SKM-1 (cell line): ENCODE measurements at regions not wholly inside any gene's neighbourhood (a gene's known extent, or its start where the extent isn't known, plus 50 kb on each side); places are given as distances from the start of the nearest gene placed in this dataset.

ENCODE experiments used
- DNase-seq: peaks from one replicate; lab custom pipeline; 2025; ENCODE audit not compliant: unreplicated experiment; lab: John Stamatoyannopoulos, UW

GRCh38 chr6:12381587-12381986 lies 91.4 kb downstream of the EDN1 start:
- no peak for DNase-seq

- DNase-seq: no peak
Measured at GRCh38 chr6:12383448-12383847, 93.3 kb downstream of the EDN1 start.

DNA sequence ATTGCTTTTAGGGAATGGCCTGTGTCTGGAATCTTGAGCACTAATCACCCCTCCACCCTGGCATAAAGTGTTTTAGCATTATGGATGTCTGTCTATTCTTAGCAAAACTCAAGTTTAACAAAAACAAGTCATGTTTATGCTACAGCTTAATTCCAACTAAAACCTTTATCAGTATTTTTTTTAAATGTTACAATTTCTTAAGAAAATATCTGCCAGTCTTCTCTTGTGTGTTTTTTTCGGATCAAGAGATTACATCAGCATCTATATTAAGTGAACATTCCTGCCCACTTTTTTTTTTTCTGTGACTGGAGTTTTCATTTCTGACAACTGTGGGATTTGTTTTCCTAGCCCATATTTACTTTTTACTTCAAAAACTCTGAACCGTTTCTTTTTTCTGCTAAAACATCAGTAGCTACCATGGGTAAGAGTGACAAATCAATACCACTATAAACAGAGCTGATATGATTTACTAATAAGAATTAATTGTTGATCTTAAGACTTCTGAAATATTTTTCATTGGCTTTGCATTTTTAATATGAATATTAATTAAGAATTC lies 94.3 kb downstream of the EDN1 start:
- no peak for DNase-seq

DNA sequence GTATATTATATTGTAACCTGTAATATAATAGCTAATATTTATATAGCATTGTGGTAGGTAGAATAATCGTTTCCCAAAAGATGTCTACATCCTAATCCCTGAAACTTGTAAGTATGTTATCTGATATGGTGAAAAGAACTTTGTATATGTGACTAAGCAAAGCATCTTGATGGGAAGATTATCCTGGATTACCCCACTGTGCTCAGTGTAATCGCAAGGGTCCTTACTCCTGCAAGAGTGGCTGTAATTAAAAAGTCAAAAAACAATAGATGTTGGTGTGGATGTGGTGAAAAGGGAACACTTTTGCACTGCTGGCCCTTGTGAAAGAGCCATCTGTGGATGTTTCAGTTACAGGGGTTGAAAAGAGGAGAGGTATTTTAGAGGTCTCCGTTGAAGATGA lies 95.2 kb downstream of the EDN1 start:
- DNase-seq: no peak

DNA sequence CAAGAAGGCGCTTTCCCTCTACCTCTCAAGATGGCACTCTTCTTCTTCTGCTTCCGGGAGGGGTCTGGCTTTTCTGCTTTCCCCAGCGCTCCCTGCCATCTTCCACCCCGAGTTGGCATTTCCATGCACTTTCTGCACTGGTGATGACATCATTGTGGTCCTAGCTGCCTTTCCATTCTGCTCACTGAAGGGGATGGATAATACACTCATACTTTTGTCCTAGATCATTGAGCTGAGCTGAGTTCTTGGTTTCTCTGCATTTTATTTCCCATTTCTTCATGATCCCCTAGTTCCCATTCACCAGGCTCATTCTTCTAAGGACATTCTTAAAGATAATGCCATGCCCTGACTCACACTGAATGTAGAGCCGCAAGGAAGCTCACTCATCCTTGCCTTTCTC lies 96.7 kb downstream of the EDN1 start:
- DNase-seq: no peak

- no peak for DNase-seq
Measured at GRCh38 chr6:12391472-12391871, 101.3 kb downstream of the EDN1 start.

- no peak for DNase-seq
Measured at GRCh38 chr6:12392490-12392889, 102.3 kb downstream of the EDN1 start.

GRCh38 chr6:12393100-12393499 lies 102.9 kb downstream of the EDN1 start:
- no peak for DNase-seq

GRCh38 chr6:12394170-12394569 lies 104.0 kb downstream of the EDN1 start:
- no peak for DNase-seq

DNA sequence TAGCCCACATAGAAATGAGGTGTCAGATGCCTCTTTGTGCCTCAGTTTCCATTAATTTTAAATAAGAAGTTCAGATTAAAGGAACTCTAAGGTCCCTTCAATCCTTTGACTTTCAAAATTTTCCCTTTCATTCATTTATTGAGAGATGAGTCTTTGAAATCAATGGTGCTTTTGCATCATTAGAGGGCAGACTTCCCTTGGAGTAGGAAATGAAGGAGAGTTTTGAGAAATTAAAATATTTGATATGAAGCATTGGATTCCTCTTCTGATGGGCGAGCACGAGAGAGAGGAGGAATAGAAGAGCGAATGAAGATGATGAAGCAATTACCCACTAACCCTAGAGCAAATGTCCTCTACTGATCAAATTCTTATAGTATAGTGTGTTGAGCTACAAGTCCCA lies 105.7 kb downstream of the EDN1 start:
- DNase-seq: no peak

DNA sequence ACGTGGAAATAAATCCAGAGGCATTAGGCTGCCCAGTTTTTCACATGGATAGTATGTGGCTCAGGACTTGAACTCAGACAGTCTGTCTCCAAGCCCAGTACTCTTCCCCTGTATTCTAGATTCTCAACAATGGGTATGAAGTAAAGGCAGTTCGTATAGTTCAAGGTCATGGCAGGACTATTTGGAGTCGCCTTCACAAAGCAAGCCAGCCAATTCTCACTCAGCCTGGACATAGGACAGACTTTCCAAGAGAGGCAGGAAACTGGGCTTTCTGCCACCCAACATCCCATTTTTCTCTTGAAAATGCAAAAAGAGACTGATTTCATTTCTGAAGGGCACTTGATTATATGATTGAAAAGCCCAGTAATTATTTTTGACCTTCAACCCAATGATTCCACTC lies 111.0 kb downstream of the EDN1 start:
- DNase-seq: no peak

GRCh38 chr6:12403201-12403826 lies 113.2 kb downstream of the EDN1 start:
- DNase-seq: no peak

DNA sequence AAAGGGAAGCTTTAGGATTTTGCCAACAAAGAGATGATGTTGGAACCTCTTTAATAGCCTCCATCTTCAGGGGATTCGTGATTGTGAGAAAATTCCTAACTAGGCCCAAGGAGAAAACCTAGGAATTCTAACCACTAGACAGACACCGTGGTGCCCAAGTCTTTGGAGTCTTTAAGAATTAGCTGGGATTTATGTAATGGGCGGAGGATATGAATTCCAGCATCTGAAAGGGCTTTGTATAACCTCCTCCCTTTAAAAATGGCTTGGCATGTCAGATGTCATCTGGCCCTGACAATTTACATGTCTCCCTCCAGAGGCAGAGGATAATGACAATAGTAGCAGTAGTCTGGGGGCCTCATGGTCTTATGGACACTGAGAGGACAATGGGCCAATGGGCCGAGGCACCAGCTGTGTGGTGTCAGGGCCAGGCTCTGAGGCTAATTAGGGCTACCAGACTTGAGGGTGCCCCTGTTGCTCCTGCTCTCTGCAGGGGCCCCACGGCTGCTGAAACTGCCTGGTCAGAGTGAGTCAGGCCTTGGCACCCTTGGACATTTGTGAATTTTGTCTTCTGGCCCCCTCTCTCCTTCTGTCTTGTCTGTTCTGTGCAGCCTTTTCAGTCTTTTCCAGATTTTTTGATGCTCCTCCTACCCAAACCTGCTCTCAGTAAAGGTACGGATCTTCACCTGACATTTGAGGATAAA lies 113.9 kb downstream of the EDN1 start:
- DNase-seq: no peak

DNA sequence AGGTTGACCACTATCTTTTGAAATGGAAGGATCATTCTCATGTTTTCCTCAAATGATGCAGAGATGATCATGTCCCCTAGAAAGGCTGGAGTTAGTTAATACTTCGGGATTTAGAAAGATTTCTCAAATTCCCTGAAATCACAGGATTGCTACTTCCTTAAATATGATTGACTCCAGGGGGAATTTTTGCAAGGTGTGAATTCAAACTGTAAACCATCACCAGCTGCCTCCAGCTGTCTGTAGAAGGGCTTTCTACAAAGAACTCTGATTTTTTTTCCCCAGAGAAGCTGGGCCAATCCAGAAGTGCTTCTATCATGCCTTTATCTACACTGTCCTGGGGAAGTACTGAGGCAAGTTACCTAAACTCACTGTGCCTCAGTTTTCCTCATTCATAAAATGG lies 114.5 kb downstream of the EDN1 start:
- DNase-seq: no peak

- DNase-seq: no peak
Measured at GRCh38 chr6:12408752-12409151, 118.6 kb downstream of the EDN1 start.

DNA sequence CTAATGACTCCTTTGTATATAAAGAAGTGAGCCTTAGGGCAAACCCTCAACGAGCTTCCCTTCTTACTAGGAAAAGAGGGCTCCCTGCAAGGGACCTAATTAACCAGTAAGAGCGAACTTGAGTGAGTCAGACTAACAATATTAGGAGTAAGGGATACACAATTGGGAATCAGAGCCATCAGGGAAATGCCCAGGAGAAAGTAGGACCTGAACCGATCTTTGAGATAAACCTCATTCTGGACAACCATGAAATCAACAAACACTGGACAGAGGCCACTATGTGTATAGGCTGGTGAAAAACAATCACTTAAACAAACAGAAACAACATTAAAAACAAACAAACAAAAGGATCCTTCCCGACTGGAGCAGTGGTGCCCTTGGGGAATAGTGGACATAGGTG lies 120.8 kb downstream of the EDN1 start:
- DNase-seq: no peak

DNA sequence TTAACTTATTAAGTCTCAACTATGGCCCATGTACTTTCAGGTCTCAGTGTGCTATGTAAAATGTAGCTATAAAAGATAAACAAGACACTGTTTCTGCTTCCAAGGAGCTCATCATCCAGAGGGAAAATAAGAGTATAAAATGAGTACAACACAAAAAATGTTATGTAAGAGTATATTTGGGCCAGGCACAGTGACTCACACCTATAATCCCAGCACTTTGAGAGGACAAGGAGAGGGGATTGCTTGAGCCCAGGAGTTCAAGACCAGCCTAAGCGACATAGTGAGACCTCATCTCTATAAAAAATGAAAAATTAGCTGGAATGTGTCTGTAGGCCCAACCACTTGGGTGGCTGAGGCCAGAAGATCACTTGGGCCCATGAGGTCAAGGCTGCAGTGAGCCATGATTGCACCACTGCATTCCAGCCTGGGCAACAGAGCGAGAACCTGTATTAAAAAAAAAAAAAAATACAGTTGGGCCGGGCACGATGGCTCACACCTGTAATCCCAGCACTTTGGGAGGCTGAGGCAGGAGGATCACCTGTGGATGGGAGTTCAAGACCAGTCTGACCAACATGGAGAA lies 124.0 kb downstream of the EDN1 start:
- no peak for DNase-seq

GRCh38 chr6:12415980-12416598 lies 125.9 kb downstream of the EDN1 start:
- DNase-seq: no peak

DNA sequence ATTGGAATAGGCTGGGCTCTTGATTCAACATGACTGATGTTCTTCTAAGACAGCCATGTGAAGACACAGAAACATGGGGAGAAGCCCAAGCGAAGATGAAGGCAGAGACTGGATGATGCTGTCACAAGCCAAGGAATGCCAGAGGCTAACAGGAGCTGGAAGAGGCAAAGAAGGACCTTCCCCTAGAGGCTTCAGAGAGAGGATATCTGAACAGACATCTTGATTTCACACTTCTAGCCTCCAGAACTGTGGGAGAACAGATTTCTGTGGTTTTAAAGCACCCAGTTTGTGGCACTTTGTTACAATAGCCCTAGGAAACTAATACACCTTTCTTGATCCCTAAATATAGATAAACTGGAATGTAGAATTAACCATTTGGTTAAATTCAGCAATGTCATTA lies 127.0 kb downstream of the EDN1 start:
- DNase-seq: no peak

- DNase-seq: no peak
Measured at GRCh38 chr6:12418946-12419345, 128.8 kb downstream of the EDN1 start.

GRCh38 chr6:12419631-12420272 lies 129.6 kb downstream of the EDN1 start:
- no peak for DNase-seq
